GM18951 (cell line): ENCODE measurements at regions not wholly inside any gene's neighbourhood (a gene's known extent, or its start where the extent isn't known, plus 50 kb on each side); places are given as distances from the start of the nearest gene placed in this dataset.

Source experiments
- POLR2A ChIP-seq: IDR thresholded peaks from 4 replicates; pipeline ENCODE4 v1.6.1; 2011; ENCODE audit warnings: mild to moderate bottlenecking; ENCODE audit not compliant: insufficient read length, insufficient read depth; ENCODE audit errors: extremely low read depth
- in situ Hi-C: fragments of 300-500 bp; cut with MboI; formaldehyde crosslinking; loops from one replicate; pipeline ENCODE4 v1.12.0; 2022; ENCODE audit warnings: low sequenced_read_pairs, mixed read lengths, inconsistent platforms; ENCODE audit not compliant: unreplicated experiment

DNA sequence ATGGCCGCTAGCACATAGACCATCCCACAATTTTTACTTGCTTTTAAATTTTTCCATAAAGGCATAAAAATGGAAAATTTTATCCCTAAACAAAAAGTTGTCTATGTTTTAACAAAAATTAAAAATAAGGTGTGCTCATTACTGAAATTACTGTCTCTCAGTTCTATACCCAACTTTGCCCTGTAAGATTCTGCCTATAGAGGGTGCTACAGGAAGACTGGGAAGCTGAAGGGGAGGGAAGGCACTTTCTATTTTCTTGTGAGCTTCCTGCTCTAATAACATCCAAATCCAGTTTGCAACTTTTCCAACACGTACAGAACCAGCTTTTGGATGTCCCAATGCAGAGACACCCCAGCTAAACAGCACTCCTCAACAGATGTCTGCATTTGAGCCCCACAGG, 666.9 kb downstream of the PLCL1 start:
- in situ Hi-C loops, result no loop called here
- no peak for TF ChIP-seq POLR2A

DNA sequence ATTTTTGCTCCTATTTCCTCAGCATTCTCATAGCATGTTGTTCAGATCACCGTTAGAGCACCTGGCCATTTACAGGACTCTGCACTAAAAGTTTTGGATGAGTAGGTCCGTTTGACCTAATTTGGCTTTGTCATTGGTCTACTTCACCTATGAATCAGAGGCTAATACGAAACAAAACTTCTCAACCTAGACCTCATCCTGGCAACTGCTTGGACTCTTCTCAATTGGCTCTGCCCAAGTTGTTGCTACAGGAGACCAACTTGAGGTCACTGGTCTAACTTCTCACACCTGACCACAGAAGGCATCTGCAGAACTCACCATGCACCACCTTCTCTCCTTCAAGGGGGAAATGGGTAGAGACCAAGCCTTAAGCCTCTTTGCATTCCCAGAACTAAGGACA, 663.7 kb downstream of the PLCL1 start:
- in situ Hi-C loops, result no loop called here
- TF ChIP-seq POLR2A, result no peak

DNA sequence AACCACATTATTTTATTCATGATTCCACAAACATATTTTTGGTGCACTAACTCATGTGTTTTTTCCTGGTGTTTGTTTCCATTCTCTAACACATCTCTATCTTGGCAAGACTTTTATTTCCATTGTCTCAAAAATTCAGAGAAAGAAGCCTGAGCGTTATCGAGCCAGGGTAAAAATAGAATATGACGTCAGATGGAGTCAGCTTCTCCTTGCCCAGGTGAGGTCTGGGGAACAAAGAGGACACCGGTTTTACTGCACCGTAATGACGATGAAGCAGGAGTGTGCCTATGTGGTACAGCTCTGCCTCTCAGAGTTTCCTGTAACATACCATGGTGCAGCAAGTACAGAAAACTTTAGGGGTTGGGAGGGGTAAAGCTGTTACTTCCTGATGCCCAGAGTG, 661.6 kb downstream of the PLCL1 start:
- TF ChIP-seq POLR2A, result no peak
- in situ Hi-C loops, result no loop called here

GRCh38 chr2:198456418-198456817, 652.0 kb downstream of the PLCL1 start:
- no peak for TF ChIP-seq POLR2A
- in situ Hi-C loops, result no loop called here

DNA sequence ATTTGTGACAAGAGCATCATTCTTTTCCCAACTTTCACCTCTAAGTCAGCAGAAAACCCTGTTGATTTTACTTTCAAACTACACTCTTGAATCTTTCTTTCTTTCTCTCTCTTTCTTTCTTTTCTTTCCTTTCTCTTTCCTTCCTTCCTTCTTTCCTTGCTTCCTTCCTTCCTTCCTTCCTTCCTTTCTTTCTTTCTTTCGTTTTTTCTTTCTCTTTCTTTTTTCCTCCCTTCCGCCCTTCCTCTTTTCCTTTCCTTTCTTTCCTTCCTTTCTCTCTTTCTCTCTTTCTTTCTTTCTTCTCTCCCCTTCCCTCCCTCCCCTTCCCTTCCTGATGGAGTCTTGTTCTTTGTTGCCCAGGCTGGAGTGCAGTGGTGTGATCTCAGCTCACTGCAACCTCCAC, 649.5 kb downstream of the PLCL1 start:
- in situ Hi-C loops, result no loop called here
- no peak for TF ChIP-seq POLR2A

- no peak for TF ChIP-seq POLR2A
- in situ Hi-C loops, result no loop called here
Measured at GRCh38 chr2:198452327-198452726, 647.9 kb downstream of the PLCL1 start.

- in situ Hi-C loops, result no loop called here
- TF ChIP-seq POLR2A, result no peak
Measured at GRCh38 chr2:198448789-198449188, 644.4 kb downstream of the PLCL1 start.

- TF ChIP-seq POLR2A, result no peak
- in situ Hi-C loops, result no loop called here
Measured at GRCh38 chr2:198444800-198445287, 640.5 kb downstream of the PLCL1 start.

- in situ Hi-C loops, result no loop called here
- no peak for TF ChIP-seq POLR2A
Measured at GRCh38 chr2:198441901-198442300, 637.5 kb downstream of the PLCL1 start.

- in situ Hi-C loops, result no loop called here
- no peak for TF ChIP-seq POLR2A
Measured at GRCh38 chr2:198441246-198441645, 636.9 kb downstream of the PLCL1 start.

GRCh38 chr2:198440833-198441232, 636.4 kb downstream of the PLCL1 start:
- in situ Hi-C loops, result no loop called here
- no peak for TF ChIP-seq POLR2A

GRCh38 chr2:198438331-198438730, 633.9 kb downstream of the PLCL1 start:
- in situ Hi-C loops, result no loop called here
- TF ChIP-seq POLR2A, result no peak

DNA sequence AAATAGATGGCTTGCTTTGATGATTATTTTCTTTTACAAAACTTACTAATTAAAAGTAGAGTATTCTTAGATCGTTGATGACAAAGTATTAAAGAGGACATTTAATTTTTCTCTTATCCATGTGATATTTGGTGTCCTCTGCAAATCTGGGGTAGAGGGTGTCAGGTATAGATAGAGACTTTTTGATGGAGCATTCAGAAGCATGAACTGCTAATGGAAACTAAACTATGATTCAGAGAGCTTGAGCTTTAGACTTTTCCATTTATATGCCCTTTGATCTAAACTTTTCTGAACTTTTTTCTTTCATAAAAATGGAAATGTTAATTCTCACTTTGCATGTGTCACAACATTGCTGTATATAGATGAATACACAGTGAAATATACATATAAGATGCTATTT, 619.7 kb downstream of the PLCL1 start:
- in situ Hi-C loops, result no loop called here
- no peak for TF ChIP-seq POLR2A

DNA sequence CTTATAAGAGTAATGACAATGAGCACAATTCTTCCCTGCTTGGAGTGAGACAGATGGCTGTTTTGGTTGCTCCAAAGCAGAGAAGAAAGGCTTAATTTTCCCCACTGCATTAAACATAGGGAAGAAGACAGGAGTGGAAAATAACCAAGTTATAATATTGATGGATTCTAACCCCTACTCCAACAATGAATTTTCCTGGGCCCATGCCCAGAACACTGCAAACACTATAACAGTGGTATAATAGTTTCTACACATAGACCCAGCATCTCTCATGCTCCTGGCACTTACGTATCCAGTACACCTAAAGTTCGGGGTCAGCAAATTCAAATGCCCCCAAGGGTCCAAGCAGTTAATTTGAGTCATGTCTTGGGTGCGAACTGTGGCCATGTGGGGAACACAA, 613.4 kb downstream of the PLCL1 start:
- in situ Hi-C loops, result no loop called here
- TF ChIP-seq POLR2A, result no peak

GRCh38 chr2:198414976-198415375, 610.6 kb downstream of the PLCL1 start:
- no peak for TF ChIP-seq POLR2A

GRCh38 chr2:198411936-198412335, 607.5 kb downstream of the PLCL1 start:
- in situ Hi-C loops, result no loop called here
- TF ChIP-seq POLR2A, result no peak

More at GRCh38 chr2:198414976-198415375, 610.6 kb downstream of the PLCL1 start:
- in situ Hi-C loops, result no loop called here

DNA sequence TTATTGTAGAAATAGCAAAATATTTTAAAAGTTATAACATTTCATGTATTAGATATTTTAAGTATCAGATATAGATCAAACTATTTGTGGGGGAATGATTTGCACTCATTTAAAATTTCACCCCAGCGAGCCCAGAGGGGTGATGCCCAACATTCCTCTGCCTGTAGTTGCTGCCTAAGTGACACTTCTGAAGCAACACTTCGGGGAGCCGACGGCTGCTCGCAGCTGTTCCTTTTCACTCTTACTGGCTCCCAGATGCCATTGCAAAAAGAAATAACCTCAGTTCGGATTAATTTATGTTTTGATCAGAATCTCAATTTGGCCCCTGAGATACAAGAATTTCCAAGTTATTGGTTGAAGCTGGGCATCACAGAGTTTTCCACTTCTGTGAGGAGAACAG, 603.8 kb downstream of the PLCL1 start:
- no peak for TF ChIP-seq POLR2A
- in situ Hi-C loops, result no loop called here
